Ectodermal cell (in vitro differentiated cells): ENCODE measurements at regions not wholly inside any gene's neighbourhood (a gene's known extent, or its start where the extent isn't known, plus 50 kb on each side); places are given as distances from the start of the nearest gene placed in this dataset.

Source experiments
- H3K27ac ChIP-seq: 2 replicates; pipeline ENCODE4 v1.7.0; 2013; ENCODE audit warnings: mild to moderate bottlenecking, low read depth, low read length; ENCODE audit not compliant: insufficient read depth, poor library complexity, severe bottlenecking
- H3K27me3 ChIP-seq: 2 replicates; pipeline ENCODE4 v1.7.0; 2013; ENCODE audit warnings: mild to moderate bottlenecking, low read length; ENCODE audit not compliant: insufficient read depth, control insufficient read depth, poor library complexity, severe bottlenecking
- H3K36me3 ChIP-seq: one replicate; pipeline ENCODE4 v1.7.0; 2013; ENCODE audit warnings: low read length; ENCODE audit not compliant: control insufficient read depth, insufficient read depth
- H3K4me1 ChIP-seq: one replicate; pipeline ENCODE4 v1.7.0; 2013; ENCODE audit warnings: low read length; ENCODE audit not compliant: control insufficient read depth, insufficient read depth
- H3K4me3 ChIP-seq: 2 replicates; pipeline ENCODE4 v1.7.0; 2013; ENCODE audit warnings: low read depth, low read length, control low read depth; ENCODE audit not compliant: insufficient read depth
- H3K9me3 ChIP-seq: 2 replicates; pipeline ENCODE4 v1.7.0; 2013; ENCODE audit warnings: mild to moderate bottlenecking, low read length, moderate library complexity; ENCODE audit not compliant: control insufficient read depth
- WGBS, 2 experiments: methylation state at CpG; one replicate each; pipeline ENCODE4 v1.1.7; 2013; ENCODE audit warnings: missing lambda C conversion rate in 2 of 2; 5-methylcytosine and 5-hydroxymethylcytosine counted together

DNA sequence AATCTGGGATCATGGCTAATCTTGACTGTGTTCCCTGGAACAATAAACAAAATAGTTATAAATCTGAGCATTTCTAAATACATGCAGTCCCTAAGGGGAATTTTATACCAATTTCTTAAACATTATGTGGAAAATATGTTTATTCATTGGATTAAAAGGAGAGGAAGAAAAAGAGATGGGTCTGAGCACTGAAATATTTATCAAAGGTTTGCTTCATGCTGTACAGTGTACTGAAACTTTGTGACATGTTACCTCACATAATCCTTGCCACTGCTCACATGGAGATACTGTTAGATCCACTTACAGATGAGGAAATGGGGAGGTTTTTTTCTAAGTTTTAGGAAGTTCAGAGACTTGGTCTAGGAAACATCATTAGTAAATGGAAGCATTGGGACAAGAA, 443.6 kb downstream of the SPRY1 start:
- H3K4me1 ChIP-seq, result no peaks in the 10 kb centered on the region
- H3K36me3 ChIP-seq, result no peaks in the 10 kb centered on the region
- H3K27ac ChIP-seq, result no peak overlapping the region
- H3K4me3 ChIP-seq, result no peak overlapping the region
- H3K9me3 ChIP-seq, result no peaks in the 10 kb centered on the region
- H3K27me3 ChIP-seq, result no peaks in the 10 kb centered on the region

DNA sequence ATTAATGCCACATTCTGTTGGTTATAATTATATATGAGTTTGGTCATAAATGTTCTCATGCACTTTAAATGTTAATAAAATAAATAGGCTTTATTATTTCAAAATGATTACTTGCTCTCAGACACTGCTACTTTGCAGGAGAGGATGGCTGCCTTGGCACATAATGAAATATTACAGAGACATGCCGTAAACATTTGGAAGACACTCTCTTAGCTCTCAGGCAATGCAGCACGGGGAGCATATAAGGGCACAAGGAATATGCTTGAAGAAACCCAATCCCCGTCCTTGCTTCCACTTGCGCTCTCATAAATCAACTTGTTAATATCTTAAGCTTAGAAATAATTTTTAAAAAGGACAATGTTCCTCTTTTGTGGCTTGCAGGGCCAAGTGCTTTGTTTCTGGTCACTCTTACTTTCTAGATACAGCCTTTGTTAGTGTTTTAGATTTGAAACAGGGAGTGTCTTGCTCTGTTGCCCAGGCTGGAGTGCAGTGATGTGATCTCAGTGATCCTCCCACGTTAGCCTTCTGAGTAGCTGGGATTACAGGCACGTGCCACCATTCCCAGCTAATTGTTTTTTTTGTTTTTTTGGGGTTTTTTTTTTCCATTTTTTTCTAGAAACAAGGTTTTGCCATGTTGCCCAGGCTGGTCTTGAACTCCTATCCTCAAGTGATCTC, 445.0 kb downstream of the SPRY1 start:
- Histone ChIP-seq H3K4me1 (no peaks in the 10 kb centered on the region), H3K27ac (no peak overlapping the region), H3K36me3 (no peaks in the 10 kb centered on the region), H3K27me3 (no peaks in the 10 kb centered on the region), H3K4me3 (no peak overlapping the region), H3K9me3 (no peaks in the 10 kb centered on the region)
- WGBS, 2 experiments, result 92% methylated on average over 6 of the region's 6 CpGs

- WGBS, 2 experiments, result 90 to 100% methylated on average over 1 of the region's 1 CpG
- Histone ChIP-seq H3K27me3 (no peaks in the 10 kb centered on the region), H3K27ac (no peak overlapping the region), H3K36me3 (no peaks in the 10 kb centered on the region), H3K9me3 (no peaks in the 10 kb centered on the region), H3K4me1 (no peaks in the 10 kb centered on the region), H3K4me3 (no peak overlapping the region)
Observed at GRCh38 chr4:123843137-123843536, 446.5 kb downstream of the SPRY1 start.

DNA sequence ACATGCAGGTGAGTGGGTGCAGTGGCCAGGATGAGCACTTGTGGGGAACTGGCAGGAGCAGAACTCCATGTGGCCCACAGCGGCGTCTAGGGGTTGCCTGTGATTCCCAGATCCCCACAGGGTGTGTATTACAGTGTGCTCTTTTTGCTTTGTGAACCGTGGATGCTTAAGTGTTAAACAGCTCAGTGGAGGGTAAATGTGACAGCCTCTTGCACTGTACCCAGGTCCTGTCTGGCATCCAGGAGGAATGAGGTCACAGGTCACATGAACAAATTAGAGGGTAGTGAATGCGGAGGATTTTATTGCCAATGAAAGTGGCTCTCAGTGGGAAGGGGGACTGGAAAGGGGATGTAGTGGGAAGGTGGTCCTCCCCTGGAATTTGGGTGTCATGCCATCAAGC, 447.8 kb downstream of the SPRY1 start:
- no peak overlapping the region for H3K27ac ChIP-seq
- no peaks in the 10 kb centered on the region for H3K9me3 ChIP-seq
- H3K27me3 ChIP-seq, result no peaks in the 10 kb centered on the region
- no peaks in the 10 kb centered on the region for H3K4me1 ChIP-seq
- no peak overlapping the region for H3K4me3 ChIP-seq
- WGBS, 2 experiments, result 93 to 94% methylated on average over 4 of the region's 4 CpGs
- no peaks in the 10 kb centered on the region for H3K36me3 ChIP-seq

DNA sequence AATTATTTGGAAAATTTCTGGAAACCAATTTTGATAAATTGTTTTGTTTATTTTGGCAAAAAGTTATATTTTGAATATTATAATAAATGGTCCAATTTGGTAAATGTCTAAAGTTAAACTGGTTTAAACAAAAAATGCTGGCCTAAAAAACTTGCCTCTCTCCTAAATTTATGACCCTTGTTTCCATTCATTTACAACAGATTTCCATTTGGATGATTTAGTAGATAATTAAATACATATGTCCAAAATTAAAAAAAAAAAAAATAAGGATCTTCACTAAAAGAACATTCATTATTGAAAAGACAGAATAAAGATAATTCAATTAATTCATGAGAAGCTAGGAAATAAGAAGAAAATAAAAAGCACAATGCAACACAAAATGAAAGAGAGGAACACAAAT, 449.5 kb downstream of the SPRY1 start:
- no peaks in the 10 kb centered on the region for H3K4me1 ChIP-seq
- H3K36me3 ChIP-seq, result no peaks in the 10 kb centered on the region
- no peaks in the 10 kb centered on the region for H3K9me3 ChIP-seq
- H3K27ac ChIP-seq, result no peak overlapping the region
- H3K4me3 ChIP-seq, result no peak overlapping the region
- H3K27me3 ChIP-seq, result no peaks in the 10 kb centered on the region

DNA sequence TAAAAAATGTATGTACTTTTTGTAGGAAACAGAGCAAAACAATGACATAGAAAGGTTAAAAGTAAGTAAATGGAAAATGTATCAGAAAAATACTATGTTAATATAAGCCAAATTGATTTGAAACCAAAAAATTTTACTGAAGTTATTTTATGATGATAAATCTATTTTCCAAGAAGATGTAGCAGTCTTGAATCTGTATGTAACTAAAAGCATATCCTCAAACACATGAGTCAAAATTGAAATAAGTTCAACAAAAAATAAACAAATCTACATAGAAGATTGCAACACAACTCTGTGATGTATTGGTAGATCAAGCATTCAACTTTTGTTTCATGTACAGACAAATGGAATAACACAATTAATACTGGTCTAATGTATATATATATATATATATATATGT, 450.0 kb downstream of the SPRY1 start:
- H3K9me3 ChIP-seq, result no peaks in the 10 kb centered on the region
- no peaks in the 10 kb centered on the region for H3K36me3 ChIP-seq
- no peaks in the 10 kb centered on the region for H3K27me3 ChIP-seq
- no peak overlapping the region for H3K27ac ChIP-seq
- no peaks in the 10 kb centered on the region for H3K4me1 ChIP-seq
- no peak overlapping the region for H3K4me3 ChIP-seq

GRCh38 chr4:123848606-123849005, 452.0 kb downstream of the SPRY1 start:
- Histone ChIP-seq H3K4me3 (no peak overlapping the region), H3K9me3 (no peaks in the 10 kb centered on the region), H3K27me3 (no peaks in the 10 kb centered on the region), H3K36me3 (no peaks in the 10 kb centered on the region), H3K4me1 (no peaks in the 10 kb centered on the region), H3K27ac (no peak overlapping the region)
- WGBS, 2 experiments, result 100% methylated on average over 1 of the region's 1 CpG

DNA sequence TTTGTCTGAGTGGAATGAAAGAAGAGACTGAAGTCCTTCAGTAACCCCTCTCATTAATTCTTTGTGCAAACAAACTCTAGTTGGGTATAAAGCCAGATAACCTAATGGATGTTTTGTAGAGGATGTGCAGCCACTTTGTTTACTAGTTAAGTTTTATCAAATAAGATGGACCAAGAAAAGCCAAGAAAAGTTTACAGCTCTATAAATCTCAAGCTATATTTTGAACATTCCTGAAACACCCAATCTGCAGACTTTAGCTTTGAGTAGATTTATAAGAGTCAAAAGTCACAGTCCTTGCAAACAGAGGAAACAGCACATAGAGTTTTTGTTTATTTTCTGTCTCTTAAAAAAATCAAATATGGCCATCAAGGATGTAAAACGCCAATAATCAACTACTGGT, 452.9 kb downstream of the SPRY1 start:
- Histone ChIP-seq H3K36me3 (no peaks in the 10 kb centered on the region), H3K27ac (no peak overlapping the region)

GRCh38 chr4:123851521-123851920, 454.9 kb downstream of the SPRY1 start:
- H3K27ac ChIP-seq, result no peak overlapping the region
- no peaks in the 10 kb centered on the region for H3K27me3 ChIP-seq
- no peaks in the 10 kb centered on the region for H3K36me3 ChIP-seq
- no peaks in the 10 kb centered on the region for H3K4me1 ChIP-seq
- no peak overlapping the region for H3K4me3 ChIP-seq
- H3K9me3 ChIP-seq, result no peaks in the 10 kb centered on the region
- 90 to 94% methylated on average over 3 of the region's 3 CpGs for WGBS, 2 experiments

More for the DNA sequence above, 452.9 kb downstream of the SPRY1 start:
- no peaks in the 10 kb centered on the region for H3K9me3 ChIP-seq
- no peak overlapping the region for H3K4me3 ChIP-seq
- no peaks in the 10 kb centered on the region for H3K4me1 ChIP-seq
- H3K27me3 ChIP-seq, result no peaks in the 10 kb centered on the region
- whole genome bisulfite sequencing, 2 experiments, result 100% methylated on average over 1 of the region's 1 CpG

DNA sequence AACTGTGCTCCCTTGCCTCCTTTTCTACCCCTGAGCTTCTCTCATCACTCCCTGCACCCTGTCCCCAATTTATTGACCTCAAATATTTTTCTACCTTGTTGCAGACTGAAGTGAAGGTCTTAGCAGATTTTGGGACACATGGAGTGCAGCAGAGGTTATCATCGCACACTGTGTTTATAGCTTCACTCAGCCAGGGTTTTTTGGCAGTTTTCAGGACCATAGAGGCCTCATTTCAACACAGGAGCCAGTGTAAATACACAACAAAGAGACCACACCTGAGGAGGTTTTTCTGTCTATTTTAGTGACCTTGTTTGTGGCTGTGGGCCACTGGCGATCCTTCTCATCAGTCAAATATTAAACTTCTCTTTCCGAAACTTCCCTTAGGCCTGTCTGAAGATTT, 457.1 kb downstream of the SPRY1 start:
- Histone ChIP-seq H3K27me3 (no peaks in the 10 kb centered on the region), H3K27ac (no peak overlapping the region), H3K36me3 (no peaks in the 10 kb centered on the region), H3K4me1 (peaks cover 9% of the 10 kb centered on the region), H3K4me3 (no peak overlapping the region), H3K9me3 (no peaks in the 10 kb centered on the region)
- 86 to 99% methylated on average over 1 to 3 of the region's 3 CpGs for WGBS, 2 experiments
